ENCODE measurements at regions not wholly inside any gene's neighbourhood (a gene's known extent, or its start where the extent isn't known, plus 50 kb on each side); places are given as distances from the start of the nearest gene placed in this dataset.
"Not testable (repeated sequence)": the region's sequence is repeated elsewhere in the genome, so short reads cannot be mapped to it uniquely, and the experiment has no call there.

DNA sequence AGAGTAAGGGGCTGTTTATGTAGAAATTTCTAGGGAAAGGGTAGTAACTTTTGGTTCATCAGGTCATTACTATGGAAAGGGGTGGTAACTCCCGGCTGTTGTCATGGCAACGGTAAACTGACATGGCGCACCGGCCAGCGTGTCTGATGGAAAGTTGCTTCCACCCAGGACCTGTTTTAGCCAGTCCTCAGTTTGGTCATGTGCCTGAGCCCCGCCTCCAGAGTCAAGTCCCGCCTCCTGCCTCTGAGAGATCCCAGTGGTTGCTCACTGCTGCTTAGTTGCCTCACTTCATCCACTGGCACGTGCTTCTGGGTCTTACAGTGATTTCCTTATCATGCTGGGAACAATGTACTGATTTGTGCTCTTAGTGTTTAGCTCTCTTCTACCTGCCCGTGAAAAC lies 455.2 kb upstream of the ZNF507 start:
- H3K4me2 ChIP-seq (ENCODE audit: low read length), result no peak overlapping the region
- H3K14ac ChIP-seq (ENCODE audit: low read length), result no peak overlapping the region
- H4K12ac ChIP-seq (ENCODE audit: low read depth, low read length), result no peak overlapping the region
- H3K36me3 ChIP-seq (ENCODE audit: control insufficient read depth in 1 of 2, insufficient read depth in 2 of 2, low read length in 2 of 2), result no peaks in the 10 kb centered on the region
- no peak for DNase-seq
- no CpG with 5 or more reads among the region's 9 CpGs for WGBS (ENCODE audit: extremely low coverage, insufficient coverage, insufficient read length)
- no peak overlapping the region for H2AFZ ChIP-seq (ENCODE audit: insufficient read depth, low read length, poor library complexity)
- H2BK120ac ChIP-seq (ENCODE audit: insufficient read depth, low read length, poor library complexity), result no peak overlapping the region
- H3K18ac ChIP-seq (ENCODE audit: low read length), result no peak overlapping the region
- no peak overlapping the region for H2AK5ac ChIP-seq (ENCODE audit: low read length)
- H3K27me3 ChIP-seq (ENCODE audit: insufficient read depth, low read length), result no peaks in the 10 kb centered on the region
- no peaks in the 10 kb centered on the region for H3K79me2 ChIP-seq (ENCODE audit: control insufficient read depth, insufficient read depth, low read length, poor library complexity)
- no peak overlapping the region for H2BK5ac ChIP-seq (ENCODE audit: low read depth, low read length, poor library complexity)
- H3K4ac ChIP-seq (ENCODE audit: low read depth, low read length), result no peak overlapping the region
- H3K9me3 ChIP-seq (ENCODE audit: insufficient read depth, low read depth, low read length), result no peaks in the 10 kb centered on the region
- no peak overlapping the region for H4K8ac ChIP-seq (ENCODE audit: low read depth, low read length)
- no peak overlapping the region for H3K27ac ChIP-seq (ENCODE audit: low read depth, low read length)
- no peak overlapping the region for H3K9ac ChIP-seq (ENCODE audit: low read length)
- no peak overlapping the region for H3K23ac ChIP-seq (ENCODE audit: low read length)
- no peak overlapping the region for H2BK12ac ChIP-seq (ENCODE audit: low read length)
- no peaks in the 10 kb centered on the region for H3K79me1 ChIP-seq (ENCODE audit: low read length)
- no peak overlapping the region for H4K91ac ChIP-seq (ENCODE audit: low read depth, low read length)
- H3K4me1 ChIP-seq (ENCODE audit: control insufficient read depth in 1 of 2, insufficient read depth in 2 of 2, low read length in 2 of 2), result no peaks in the 10 kb centered on the region
- no peak overlapping the region for H3K4me3 ChIP-seq (ENCODE audit: low read depth, low read length)

DNA sequence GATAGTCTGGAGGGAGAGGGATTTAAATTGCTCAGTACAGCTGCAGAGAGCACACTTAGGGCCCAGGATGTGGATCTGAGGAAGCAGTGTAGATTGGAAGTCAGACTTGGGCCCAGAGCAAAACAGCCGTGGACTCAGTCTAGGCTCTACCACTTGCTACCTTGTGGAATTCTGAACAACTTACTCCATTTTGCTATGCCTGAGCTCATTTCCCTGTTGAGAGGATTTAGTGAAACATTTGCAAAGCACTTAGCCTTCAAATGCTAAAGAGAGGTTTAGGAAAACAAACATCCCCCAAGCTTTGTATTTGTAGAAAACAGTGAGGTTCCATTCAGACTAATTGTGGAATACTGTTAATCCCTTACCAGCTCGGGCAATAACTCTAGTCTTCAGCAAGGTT lies 453.4 kb upstream of the ZNF507 start:
- Histone ChIP-seq H2BK12ac (ENCODE audit: low read length) (no peak overlapping the region), H4K12ac (ENCODE audit: low read depth, low read length) (no peak overlapping the region), H3K27me3 (ENCODE audit: insufficient read depth, low read length) (no peaks in the 10 kb centered on the region), H3K9ac (ENCODE audit: low read length) (no peak overlapping the region), H3K14ac (ENCODE audit: low read length) (no peak overlapping the region), H3K4me2 (ENCODE audit: low read length) (no peak overlapping the region), H2AK5ac (ENCODE audit: low read length) (no peak overlapping the region), H3K18ac (ENCODE audit: low read length) (no peak overlapping the region), H3K23ac (ENCODE audit: low read length) (no peak overlapping the region), H4K91ac (ENCODE audit: low read depth, low read length) (no peak overlapping the region), H4K8ac (ENCODE audit: low read depth, low read length) (no peak overlapping the region), H3K79me2 (ENCODE audit: control insufficient read depth, insufficient read depth, low read length, poor library complexity) (no peaks in the 10 kb centered on the region), H3K4me3 (ENCODE audit: low read depth, low read length) (no peak overlapping the region), H3K9me3 (ENCODE audit: insufficient read depth, low read depth, low read length) (no peaks in the 10 kb centered on the region), H3K4me1 (ENCODE audit: control insufficient read depth in 1 of 2, insufficient read depth in 2 of 2, low read length in 2 of 2) (no peaks in the 10 kb centered on the region), H3K4ac (ENCODE audit: low read depth, low read length) (no peak overlapping the region), H2BK5ac (ENCODE audit: low read depth, low read length, poor library complexity) (no peak overlapping the region), H2AFZ (ENCODE audit: insufficient read depth, low read length, poor library complexity) (no peak overlapping the region), H3K27ac (ENCODE audit: low read depth, low read length) (no peak overlapping the region), H3K79me1 (ENCODE audit: low read length) (no peaks in the 10 kb centered on the region), H3K36me3 (ENCODE audit: control insufficient read depth in 1 of 2, insufficient read depth in 2 of 2, low read length in 2 of 2) (no peaks in the 10 kb centered on the region), H2BK120ac (ENCODE audit: insufficient read depth, low read length, poor library complexity) (no peak overlapping the region)
- DNase-seq, result no peak
- WGBS (ENCODE audit: extremely low coverage, insufficient coverage, insufficient read length), result no CpG with 5 or more reads among the region's 2 CpGs

DNA sequence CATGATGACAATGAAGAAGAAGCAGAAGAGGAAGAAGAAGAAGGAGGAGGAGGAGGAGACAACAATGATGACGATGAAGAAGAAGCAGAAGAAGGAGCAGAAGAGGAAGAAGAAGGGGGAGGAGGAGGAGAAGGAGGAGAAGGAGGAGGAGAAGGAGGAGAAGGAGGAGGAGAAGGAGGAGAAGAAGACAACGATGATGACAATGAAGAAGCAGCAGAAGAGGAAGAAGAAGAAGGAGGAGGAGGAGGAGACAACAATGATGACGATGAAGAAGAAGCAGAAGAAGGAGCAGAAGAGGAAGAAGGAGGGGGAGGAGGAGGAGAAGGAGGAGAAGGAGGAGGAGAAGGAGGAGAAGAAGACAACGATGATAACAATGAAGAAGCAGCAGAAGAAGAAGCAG lies 451.9 kb upstream of the ZNF507 start:
- H3K23ac ChIP-seq (ENCODE audit: low read length); H3K79me2 ChIP-seq (ENCODE audit: control insufficient read depth, insufficient read depth, low read length, poor library complexity); H3K9me3 ChIP-seq (ENCODE audit: insufficient read depth, low read depth, low read length); DNase-seq; H3K27me3 ChIP-seq (ENCODE audit: insufficient read depth, low read length); H2BK5ac ChIP-seq (ENCODE audit: low read depth, low read length, poor library complexity); H3K4me2 ChIP-seq (ENCODE audit: low read length); H3K79me1 ChIP-seq (ENCODE audit: low read length); H4K91ac ChIP-seq (ENCODE audit: low read depth, low read length); H3K27ac ChIP-seq (ENCODE audit: low read depth, low read length); H3K4ac ChIP-seq (ENCODE audit: low read depth, low read length); H3K9ac ChIP-seq (ENCODE audit: low read length); H3K18ac ChIP-seq (ENCODE audit: low read length); H4K12ac ChIP-seq (ENCODE audit: low read depth, low read length); H2BK120ac ChIP-seq (ENCODE audit: insufficient read depth, low read length, poor library complexity); H3K4me3 ChIP-seq (ENCODE audit: low read depth, low read length); H3K14ac ChIP-seq (ENCODE audit: low read length); H2AK5ac ChIP-seq (ENCODE audit: low read length); H3K36me3 ChIP-seq (ENCODE audit: control insufficient read depth in 1 of 2, insufficient read depth in 2 of 2, low read length in 2 of 2); H4K8ac ChIP-seq (ENCODE audit: low read depth, low read length); H2BK12ac ChIP-seq (ENCODE audit: low read length); H2AFZ ChIP-seq (ENCODE audit: insufficient read depth, low read length, poor library complexity); H3K4me1 ChIP-seq (ENCODE audit: control insufficient read depth in 1 of 2, insufficient read depth in 2 of 2, low read length in 2 of 2): not testable (repeated sequence)
- WGBS (ENCODE audit: extremely low coverage, insufficient coverage, insufficient read length), result no CpG with 5 or more reads among the region's 4 CpGs

DNA sequence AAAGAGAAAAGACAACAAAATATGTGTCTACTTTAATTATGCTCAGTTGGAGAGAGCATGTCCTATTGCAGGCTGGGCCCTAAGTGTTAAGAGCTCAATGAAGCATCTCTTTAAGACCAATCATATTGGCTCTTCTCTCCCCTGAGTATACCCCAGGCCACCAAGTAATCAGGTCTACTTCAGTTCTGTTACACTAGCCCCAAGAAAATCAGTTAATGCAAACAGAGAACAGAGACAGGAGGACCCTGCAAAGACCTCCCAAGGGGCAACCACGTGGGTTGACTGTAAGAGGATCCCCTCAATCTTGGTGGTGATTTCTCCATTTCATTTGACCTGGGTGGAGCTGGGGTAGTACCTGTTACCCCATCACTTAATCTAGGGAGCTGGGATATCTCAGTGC lies 451.0 kb upstream of the ZNF507 start:
- no peak overlapping the region for H3K14ac ChIP-seq (ENCODE audit: low read length)
- no peak overlapping the region for H3K27ac ChIP-seq (ENCODE audit: low read depth, low read length)
- no peaks in the 10 kb centered on the region for H3K79me2 ChIP-seq (ENCODE audit: control insufficient read depth, insufficient read depth, low read length, poor library complexity)
- no peak overlapping the region for H4K91ac ChIP-seq (ENCODE audit: low read depth, low read length)
- H2BK12ac ChIP-seq (ENCODE audit: low read length), result no peak overlapping the region
- no peaks in the 10 kb centered on the region for H3K9me3 ChIP-seq (ENCODE audit: insufficient read depth, low read depth, low read length)
- no peak overlapping the region for H3K9ac ChIP-seq (ENCODE audit: low read length)
- no peaks in the 10 kb centered on the region for H3K79me1 ChIP-seq (ENCODE audit: low read length)
- no peak overlapping the region for H2AFZ ChIP-seq (ENCODE audit: insufficient read depth, low read length, poor library complexity)
- no peak overlapping the region for H3K4ac ChIP-seq (ENCODE audit: low read depth, low read length)
- no peak overlapping the region for H3K18ac ChIP-seq (ENCODE audit: low read length)
- no CpG with 5 or more reads among the region's 1 CpG for WGBS (ENCODE audit: extremely low coverage, insufficient coverage, insufficient read length)
- H2BK120ac ChIP-seq (ENCODE audit: insufficient read depth, low read length, poor library complexity), result no peak overlapping the region
- H4K12ac ChIP-seq (ENCODE audit: low read depth, low read length), result no peak overlapping the region
- DNase-seq, result no peak
- H2AK5ac ChIP-seq (ENCODE audit: low read length), result no peak overlapping the region
- H3K4me2 ChIP-seq (ENCODE audit: low read length), result no peak overlapping the region
- H3K4me1 ChIP-seq (ENCODE audit: control insufficient read depth in 1 of 2, insufficient read depth in 2 of 2, low read length in 2 of 2), result no peaks in the 10 kb centered on the region
- H4K8ac ChIP-seq (ENCODE audit: low read depth, low read length), result no peak overlapping the region
- no peak overlapping the region for H2BK5ac ChIP-seq (ENCODE audit: low read depth, low read length, poor library complexity)
- no peaks in the 10 kb centered on the region for H3K27me3 ChIP-seq (ENCODE audit: insufficient read depth, low read length)
- H3K4me3 ChIP-seq (ENCODE audit: low read depth, low read length), result no peak overlapping the region
- H3K36me3 ChIP-seq (ENCODE audit: control insufficient read depth in 1 of 2, insufficient read depth in 2 of 2, low read length in 2 of 2), result no peaks in the 10 kb centered on the region
- no peak overlapping the region for H3K23ac ChIP-seq (ENCODE audit: low read length)
